ENCODE measurements at regions not wholly inside any gene's neighbourhood (a gene's known extent, or its start where the extent isn't known, plus 50 kb on each side); places are given as distances from the start of the nearest gene placed in this dataset.

DNA sequence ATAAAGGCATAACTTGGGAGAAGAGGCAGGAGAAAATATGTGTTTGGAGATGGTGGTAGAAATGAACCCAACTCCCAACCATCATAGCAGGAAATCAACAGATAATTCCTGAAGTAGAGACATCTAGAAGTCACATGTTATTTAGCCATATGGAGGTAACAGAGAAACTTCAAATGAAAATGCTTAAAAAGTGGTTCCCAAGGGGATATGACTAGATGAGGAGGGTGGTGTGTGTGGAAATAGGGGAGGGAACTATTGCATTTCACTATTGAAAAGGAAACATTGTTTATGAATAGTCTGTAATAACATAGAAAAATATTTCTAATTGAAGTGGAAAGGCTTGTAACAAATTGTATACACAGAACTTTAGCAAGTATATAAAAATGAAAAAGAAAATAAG, 412.0 kb downstream of the SHISA9 start:
- TF ChIP-seq CEBPB (tag; IDR thresholded peaks at IDR 0.05) (no peak), IRF1 (CRISPR knock-in tag; IDR thresholded peaks at IDR 0.05; ENCODE audit: borderline replicate concordance) (no peak), ELK1 (CRISPR knock-in tag; IDR thresholded peaks at IDR 0.05) (no peak), ARHGAP35 (IDR thresholded peaks at IDR 0.05; ENCODE audit: partially characterized antibody) (no peak), SMAD1 (IDR thresholded peaks at IDR 0.05; ENCODE audit: low read depth, low read length, partially characterized antibody) (no peak), MXI1 (IDR thresholded peaks at IDR 0.05; ENCODE audit: low read depth, low read length) (no peak), SIX5 (IDR thresholded peaks at IDR 0.05; ENCODE audit: borderline replicate concordance in 1 of 2, insufficient read depth in 1 of 2, low read depth in 1 of 2, low read length in 2 of 2) (no peak), TCF7L2 (IDR thresholded peaks at IDR 0.05; ENCODE audit: low read depth, low read length) (no peak), RAD21 (CRISPR knock-in tag; conservative IDR thresholded peaks at IDR 0.05 in 1 of 2, IDR thresholded peaks at IDR 0.05 in 1 of 2) (no peak), CBX3 (IDR thresholded peaks at IDR 0.05; ENCODE audit: borderline replicate concordance in 1 of 2, low read length in 2 of 2) (no peak), ARID2 (IDR thresholded peaks at IDR 0.05) (no peak), SOX6 (IDR thresholded peaks at IDR 0.05) (no peak)
- TF ChIP-seq, protein P1, sequence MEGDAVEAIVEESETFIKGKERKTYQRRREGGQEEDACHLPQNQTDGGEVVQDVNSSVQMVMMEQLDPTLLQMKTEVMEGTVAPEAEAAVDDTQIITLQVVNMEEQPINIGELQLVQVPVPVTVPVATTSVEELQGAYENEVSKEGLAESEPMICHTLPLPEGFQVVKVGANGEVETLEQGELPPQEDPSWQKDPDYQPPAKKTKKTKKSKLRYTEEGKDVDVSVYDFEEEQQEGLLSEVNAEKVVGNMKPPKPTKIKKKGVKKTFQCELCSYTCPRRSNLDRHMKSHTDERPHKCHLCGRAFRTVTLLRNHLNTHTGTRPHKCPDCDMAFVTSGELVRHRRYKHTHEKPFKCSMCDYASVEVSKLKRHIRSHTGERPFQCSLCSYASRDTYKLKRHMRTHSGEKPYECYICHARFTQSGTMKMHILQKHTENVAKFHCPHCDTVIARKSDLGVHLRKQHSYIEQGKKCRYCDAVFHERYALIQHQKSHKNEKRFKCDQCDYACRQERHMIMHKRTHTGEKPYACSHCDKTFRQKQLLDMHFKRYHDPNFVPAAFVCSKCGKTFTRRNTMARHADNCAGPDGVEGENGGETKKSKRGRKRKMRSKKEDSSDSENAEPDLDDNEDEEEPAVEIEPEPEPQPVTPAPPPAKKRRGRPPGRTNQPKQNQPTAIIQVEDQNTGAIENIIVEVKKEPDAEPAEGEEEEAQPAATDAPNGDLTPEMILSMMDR (IDR thresholded peaks at IDR 0.05 in 2 of 3, conservative IDR thresholded peaks at IDR 0.05 in 1 of 3; ENCODE audit: insufficient read depth in 2 of 3, low read depth in 1 of 3, low read length in 3 of 3) = no peak
- TF ChIP-seq, protein P2, sequence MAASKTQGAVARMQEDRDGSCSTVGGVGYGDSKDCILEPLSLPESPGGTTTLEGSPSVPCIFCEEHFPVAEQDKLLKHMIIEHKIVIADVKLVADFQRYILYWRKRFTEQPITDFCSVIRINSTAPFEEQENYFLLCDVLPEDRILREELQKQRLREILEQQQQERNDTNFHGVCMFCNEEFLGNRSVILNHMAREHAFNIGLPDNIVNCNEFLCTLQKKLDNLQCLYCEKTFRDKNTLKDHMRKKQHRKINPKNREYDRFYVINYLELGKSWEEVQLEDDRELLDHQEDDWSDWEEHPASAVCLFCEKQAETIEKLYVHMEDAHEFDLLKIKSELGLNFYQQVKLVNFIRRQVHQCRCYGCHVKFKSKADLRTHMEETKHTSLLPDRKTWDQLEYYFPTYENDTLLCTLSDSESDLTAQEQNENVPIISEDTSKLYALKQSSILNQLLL (CRISPR knock-in tag; IDR thresholded peaks at IDR 0.05; ENCODE audit: borderline replicate concordance) = no peak
